Adipocyte (in vitro differentiated cells): ENCODE measurements at regions not wholly inside any gene's neighbourhood (a gene's known extent, or its start where the extent isn't known, plus 50 kb on each side); places are given as distances from the start of the nearest gene placed in this dataset.
"Not testable (repeated sequence)": the region's sequence is repeated elsewhere in the genome, so short reads cannot be mapped to it uniquely, and the experiment has no call there.

Source experiments
- DNase-seq: peaks from one replicate; pipeline ENCODE4 v3.0.0-alpha.2; 2015; ENCODE audit warnings: low read depth
- H3K27me3 ChIP-seq: replicated peaks from 2 replicates; pipeline ENCODE4 v1.7.0; 2013; ENCODE audit warnings: mild to moderate bottlenecking, low read length, moderate library complexity; ENCODE audit not compliant: control insufficient read depth, insufficient read depth
- H3K36me3 ChIP-seq: 2 replicates; pipeline ENCODE4 v1.7.0; 2013; ENCODE audit warnings: low read length, mild to moderate bottlenecking, moderate library complexity; ENCODE audit not compliant: control insufficient read depth, insufficient read depth, severe bottlenecking
- H3K4me1 ChIP-seq: 2 replicates; pipeline ENCODE4 v1.7.0; 2013; ENCODE audit warnings: mild to moderate bottlenecking, low read length, moderate library complexity; ENCODE audit not compliant: control insufficient read depth, insufficient read depth
- H3K4me3 ChIP-seq: 2 replicates; pipeline ENCODE4 v1.7.0; 2013; ENCODE audit warnings: mild to moderate bottlenecking, low read length, moderate library complexity
- H3K9ac ChIP-seq: 2 replicates; pipeline ENCODE4 v1.7.0; 2013; ENCODE audit warnings: mild to moderate bottlenecking, low read length, moderate library complexity
- H3K9me3 ChIP-seq: 2 replicates; pipeline ENCODE4 v1.7.0; 2013; ENCODE audit warnings: mild to moderate bottlenecking, low read length, moderate library complexity; ENCODE audit not compliant: control insufficient read depth

GRCh38 chr3:72169561-72170472 lies 384.9 kb upstream of the PROK2 start:
- no peak for DNase-seq
- Histone ChIP-seq H3K4me3 (no peak overlapping the region), H3K9me3 (no peaks in the 10 kb centered on the region), H3K27me3 (no peaks in the 10 kb centered on the region), H3K9ac (no peak overlapping the region), H3K36me3 (no peaks in the 10 kb centered on the region), H3K4me1 (peaks cover 40% of the 10 kb centered on the region)

GRCh38 chr3:72169120-72169519 lies 384.2 kb upstream of the PROK2 start:
- Histone ChIP-seq H3K4me3 (no peak overlapping the region), H3K9ac (no peak overlapping the region), H3K27me3 (no peaks in the 10 kb centered on the region), H3K4me1 (peaks cover 33% of the 10 kb centered on the region), H3K9me3 (no peaks in the 10 kb centered on the region), H3K36me3 (no peaks in the 10 kb centered on the region)
- no peak for DNase-seq

GRCh38 chr3:72165808-72166207 lies 380.9 kb upstream of the PROK2 start:
- Histone ChIP-seq H3K4me1 (peaks cover 3% of the 10 kb centered on the region), H3K9me3 (no peaks in the 10 kb centered on the region), H3K36me3 (no peaks in the 10 kb centered on the region), H3K9ac (no peak overlapping the region), H3K4me3 (no peak overlapping the region), H3K27me3 (no peaks in the 10 kb centered on the region)
- DNase-seq, result no peak

- H3K27me3 ChIP-seq, result no peaks in the 10 kb centered on the region
- DNase-seq, result no peak
- peaks cover 3% of the 10 kb centered on the region for H3K4me1 ChIP-seq
- no peaks in the 10 kb centered on the region for H3K9me3 ChIP-seq
- no peak overlapping the region for H3K9ac ChIP-seq
- no peak overlapping the region for H3K4me3 ChIP-seq
- no peaks in the 10 kb centered on the region for H3K36me3 ChIP-seq
Observed at GRCh38 chr3:72165317-72165716, 380.4 kb upstream of the PROK2 start.

GRCh38 chr3:72164635-72164978 lies 379.7 kb upstream of the PROK2 start:
- DNase-seq, result no peak
- Histone ChIP-seq H3K9me3 (no peaks in the 10 kb centered on the region), H3K4me1 (peaks cover 3% of the 10 kb centered on the region)

GRCh38 chr3:72163809-72164634 lies 379.1 kb upstream of the PROK2 start:
- Histone ChIP-seq H3K27me3 (no peaks in the 10 kb centered on the region), H3K9ac (no peak overlapping the region), H3K9me3 (no peaks in the 10 kb centered on the region), H3K4me1 (peaks cover 3% of the 10 kb centered on the region), H3K4me3 (no peak overlapping the region), H3K36me3 (no peaks in the 10 kb centered on the region)
- DNase-seq, result no peak

More at GRCh38 chr3:72164635-72164978, 379.7 kb upstream of the PROK2 start:
- Histone ChIP-seq H3K4me3 (no peak overlapping the region), H3K9ac (no peak overlapping the region), H3K27me3 (no peaks in the 10 kb centered on the region), H3K36me3 (no peaks in the 10 kb centered on the region)

- Histone ChIP-seq H3K4me1 (peaks cover 3% of the 10 kb centered on the region), H3K4me3 (no peak overlapping the region), H3K9me3 (no peaks in the 10 kb centered on the region), H3K27me3 (no peaks in the 10 kb centered on the region), H3K9ac (no peak overlapping the region), H3K36me3 (no peaks in the 10 kb centered on the region)
- DNase-seq, result no peak
Observed at GRCh38 chr3:72162649-72163184, 377.8 kb upstream of the PROK2 start.

- peak; percentile 44 for DNase-seq
Observed at GRCh38 chr3:72161881-72162595, 377.1 kb upstream of the PROK2 start.

GRCh38 chr3:72161285-72161684 lies 376.3 kb upstream of the PROK2 start:
- not testable (repeated sequence) for H3K9ac ChIP-seq, H3K27me3 ChIP-seq, H3K36me3 ChIP-seq, DNase-seq, H3K4me3 ChIP-seq, H3K4me1 ChIP-seq, H3K9me3 ChIP-seq

More at GRCh38 chr3:72161881-72162595, 377.1 kb upstream of the PROK2 start:
- H3K4me3 ChIP-seq, result no peak overlapping the region
- H3K27me3 ChIP-seq, result no peaks in the 10 kb centered on the region
- H3K9ac ChIP-seq, result no peak overlapping the region
- H3K4me1 ChIP-seq, result peaks cover 3% of the 10 kb centered on the region
- H3K9me3 ChIP-seq, result no peaks in the 10 kb centered on the region
- H3K36me3 ChIP-seq, result no peaks in the 10 kb centered on the region

- H3K36me3 ChIP-seq, result no peaks in the 10 kb centered on the region
- DNase-seq, result no peak
- no peaks in the 10 kb centered on the region for H3K9me3 ChIP-seq
Observed at GRCh38 chr3:72160351-72160750, 375.4 kb upstream of the PROK2 start.

GRCh38 chr3:72159487-72159886 lies 374.5 kb upstream of the PROK2 start:
- H3K36me3 ChIP-seq, result no peaks in the 10 kb centered on the region
- H3K27me3 ChIP-seq, result no peaks in the 10 kb centered on the region
- peaks cover 16% of the 10 kb centered on the region for H3K4me1 ChIP-seq
- no peak overlapping the region for H3K4me3 ChIP-seq
- no peak for DNase-seq
- no peak overlapping the region for H3K9ac ChIP-seq
- no peaks in the 10 kb centered on the region for H3K9me3 ChIP-seq

More at GRCh38 chr3:72160351-72160750, 375.4 kb upstream of the PROK2 start:
- Histone ChIP-seq H3K9ac (no peak overlapping the region), H3K27me3 (no peaks in the 10 kb centered on the region), H3K4me1 (peaks cover 9% of the 10 kb centered on the region), H3K4me3 (no peak overlapping the region)
